Left ventricle myocardium inferior (tissue), 1 donor: ENCODE measurements at regions not wholly inside any gene's neighbourhood (a gene's known extent, or its start where the extent isn't known, plus 50 kb on each side); places are given as distances from the start of the nearest gene placed in this dataset.

ENCODE experiments used
- DNase-seq: peaks from one replicate; pipeline ENCODE4 v3.0.0-alpha.2; 2020
- H3K27ac ChIP-seq: fragments of 200-600 bp; replicated peaks from 2 replicates; pipeline ENCODE4 v1.8.0; 2021
- H3K27me3 ChIP-seq: fragments of 200-600 bp; 2 replicates; pipeline ENCODE4 v1.8.0; 2021; ENCODE audit warnings: low read depth
- H3K36me3 ChIP-seq: fragments of 200-600 bp; 2 replicates; pipeline ENCODE4 v1.8.0; 2021
- H3K4me1 ChIP-seq: fragments of 200-600 bp; 2 replicates; pipeline ENCODE4 v1.8.0; 2021
- H3K4me3 ChIP-seq: fragments of 200-600 bp; 2 replicates; pipeline ENCODE4 v1.8.0; 2021; ENCODE audit warnings: mild to moderate bottlenecking, moderate library complexity
- H3K9me3 ChIP-seq: fragments of 200-600 bp; replicated peaks from 2 replicates; pipeline ENCODE4 v1.8.0; 2021
- intact Hi-C: fragments of 100-400 bp; cut with micrococcal nuclease; formaldehyde crosslinking; loops from one replicate; pipeline ENCODE4 v1.11.0; 2022
- TF ChIP-seq, protein P1 (sequence below): fragments of 200-600 bp; IDR thresholded peaks from 2 replicates; pipeline ENCODE4 v1.8.0; 2021; ENCODE audit warnings: antibody characterized with exemption, mild to moderate bottlenecking, borderline replicate concordance
- donor health status: DM: no; HTN: yes; CAD: no; lungs with severe emphysema.

DNA sequence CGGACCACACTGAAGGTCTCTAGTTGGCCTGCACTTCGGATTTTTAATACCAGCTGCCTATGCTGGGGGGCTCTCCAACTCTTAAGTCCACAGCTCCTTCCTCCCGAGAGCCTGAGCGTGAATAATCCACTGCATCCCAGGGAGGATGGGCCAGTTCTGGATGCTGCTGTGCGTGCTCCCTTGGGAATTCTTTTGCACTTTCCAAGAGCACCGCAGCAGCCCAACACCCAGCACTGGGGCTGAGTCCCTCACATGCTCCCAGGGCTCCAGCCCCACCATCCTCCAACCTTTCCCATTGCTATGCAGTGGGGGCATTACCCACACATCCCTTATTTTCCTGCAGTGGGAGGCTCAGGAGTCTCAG lies 136.4 kb upstream of the IQSEC1 start:
- intact Hi-C loops = no loop called here
- Histone ChIP-seq H3K27me3 (peaks cover 67% of the 10 kb centered on the region), H3K4me3 (no peak overlapping the region), H3K9me3 (no peaks in the 10 kb centered on the region), H3K36me3 (no peaks in the 10 kb centered on the region), H3K4me1 (no peaks in the 10 kb centered on the region), H3K27ac (no peak overlapping the region)
- TF ChIP-seq, protein P1, sequence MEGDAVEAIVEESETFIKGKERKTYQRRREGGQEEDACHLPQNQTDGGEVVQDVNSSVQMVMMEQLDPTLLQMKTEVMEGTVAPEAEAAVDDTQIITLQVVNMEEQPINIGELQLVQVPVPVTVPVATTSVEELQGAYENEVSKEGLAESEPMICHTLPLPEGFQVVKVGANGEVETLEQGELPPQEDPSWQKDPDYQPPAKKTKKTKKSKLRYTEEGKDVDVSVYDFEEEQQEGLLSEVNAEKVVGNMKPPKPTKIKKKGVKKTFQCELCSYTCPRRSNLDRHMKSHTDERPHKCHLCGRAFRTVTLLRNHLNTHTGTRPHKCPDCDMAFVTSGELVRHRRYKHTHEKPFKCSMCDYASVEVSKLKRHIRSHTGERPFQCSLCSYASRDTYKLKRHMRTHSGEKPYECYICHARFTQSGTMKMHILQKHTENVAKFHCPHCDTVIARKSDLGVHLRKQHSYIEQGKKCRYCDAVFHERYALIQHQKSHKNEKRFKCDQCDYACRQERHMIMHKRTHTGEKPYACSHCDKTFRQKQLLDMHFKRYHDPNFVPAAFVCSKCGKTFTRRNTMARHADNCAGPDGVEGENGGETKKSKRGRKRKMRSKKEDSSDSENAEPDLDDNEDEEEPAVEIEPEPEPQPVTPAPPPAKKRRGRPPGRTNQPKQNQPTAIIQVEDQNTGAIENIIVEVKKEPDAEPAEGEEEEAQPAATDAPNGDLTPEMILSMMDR = no peak
- no peak for DNase-seq

DNA sequence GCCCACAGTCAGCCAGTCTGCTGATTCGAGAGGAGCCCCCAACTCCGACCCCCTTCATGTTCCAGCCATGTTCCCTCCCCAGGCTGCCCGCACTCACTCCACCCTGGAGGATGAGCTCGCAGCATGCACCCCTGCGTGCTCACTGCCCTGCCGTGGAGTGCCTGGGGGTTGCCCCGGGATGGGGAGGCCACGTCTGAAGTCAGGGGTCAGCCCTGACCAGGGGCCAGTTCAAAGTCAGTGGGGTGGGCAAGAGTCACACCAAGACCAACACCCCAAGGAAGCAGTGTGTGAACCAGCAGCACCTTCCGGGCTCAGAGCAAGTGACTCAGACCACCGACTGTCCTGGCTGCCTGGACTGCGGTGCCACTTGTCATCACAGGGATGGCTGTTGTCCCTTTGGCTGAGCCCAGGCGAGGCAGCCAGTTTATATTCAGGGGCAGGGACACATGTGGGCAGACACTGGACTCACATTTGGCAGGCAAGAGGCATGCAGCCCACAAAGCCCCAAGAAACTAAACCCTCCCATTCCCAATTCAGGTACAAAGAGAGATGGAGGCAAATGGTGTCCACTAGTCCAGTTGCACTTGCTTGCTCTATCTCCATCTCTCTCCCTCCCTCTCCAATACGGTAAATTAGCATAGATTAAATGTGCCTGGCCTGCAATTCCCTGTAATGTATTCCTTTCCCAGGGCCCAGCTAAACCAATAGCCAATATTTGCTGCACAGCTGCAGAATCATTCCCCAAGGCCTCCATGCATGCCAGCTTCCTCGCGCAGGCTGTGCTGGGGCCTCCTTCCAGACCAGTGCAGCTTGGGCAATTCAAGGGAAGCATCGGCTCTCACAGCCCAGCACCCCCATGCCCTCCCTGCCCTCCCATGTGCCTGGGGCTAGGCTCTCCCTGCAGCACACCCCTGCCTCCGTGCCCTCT lies 135.7 kb upstream of the IQSEC1 start:
- Histone ChIP-seq H3K4me1 (no peaks in the 10 kb centered on the region), H3K27me3 (peaks cover 67% of the 10 kb centered on the region), H3K9me3 (no peaks in the 10 kb centered on the region), H3K36me3 (no peaks in the 10 kb centered on the region), H3K4me3 (no peak overlapping the region), H3K27ac (no peak overlapping the region)
- intact Hi-C loops = no loop called here
- TF ChIP-seq, protein P1 = no peak
- DNase-seq = no peak

DNA sequence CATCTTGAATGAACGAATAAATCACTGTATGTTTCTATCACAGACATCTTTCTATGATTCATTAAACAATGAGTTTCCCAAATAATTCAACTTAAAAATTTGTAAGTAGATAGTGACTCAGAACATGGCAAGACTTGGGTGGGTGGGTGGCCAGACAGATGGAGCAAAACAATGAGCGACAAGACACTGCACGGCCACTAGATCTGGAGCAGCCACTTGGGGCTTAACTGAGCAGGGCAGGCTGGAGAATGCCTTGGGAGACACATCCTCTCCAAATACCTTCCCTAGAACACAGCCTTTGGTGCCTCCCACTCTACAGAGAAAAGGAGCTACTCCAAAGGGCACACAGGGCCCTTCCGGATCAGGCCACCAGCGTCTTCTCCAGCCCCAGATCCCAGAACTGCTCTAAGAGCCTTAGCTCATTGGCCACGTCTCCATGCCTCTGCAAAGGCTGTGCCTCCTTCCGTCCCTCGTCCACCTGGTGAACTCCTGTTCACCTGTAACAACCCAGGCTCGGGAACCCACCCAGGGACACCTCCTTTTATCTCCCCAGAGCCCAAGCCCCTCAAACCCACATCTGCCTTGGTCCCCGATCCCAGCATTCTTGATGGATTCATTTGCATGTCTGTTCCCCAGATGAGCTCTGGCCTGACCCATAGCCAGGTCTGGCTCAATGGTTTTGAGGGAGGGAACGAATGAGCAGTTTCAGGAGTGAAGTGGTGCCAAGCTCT lies 134.9 kb upstream of the IQSEC1 start:
- Histone ChIP-seq H3K9me3 (no peaks in the 10 kb centered on the region), H3K36me3 (no peaks in the 10 kb centered on the region), H3K27me3 (peaks cover 70% of the 10 kb centered on the region), H3K4me1 (no peaks in the 10 kb centered on the region), H3K27ac (no peak overlapping the region), H3K4me3 (no peak overlapping the region)
- TF ChIP-seq, protein P1 = no peak
- DNase-seq = no peak
- intact Hi-C loops = no loop called here

DNA sequence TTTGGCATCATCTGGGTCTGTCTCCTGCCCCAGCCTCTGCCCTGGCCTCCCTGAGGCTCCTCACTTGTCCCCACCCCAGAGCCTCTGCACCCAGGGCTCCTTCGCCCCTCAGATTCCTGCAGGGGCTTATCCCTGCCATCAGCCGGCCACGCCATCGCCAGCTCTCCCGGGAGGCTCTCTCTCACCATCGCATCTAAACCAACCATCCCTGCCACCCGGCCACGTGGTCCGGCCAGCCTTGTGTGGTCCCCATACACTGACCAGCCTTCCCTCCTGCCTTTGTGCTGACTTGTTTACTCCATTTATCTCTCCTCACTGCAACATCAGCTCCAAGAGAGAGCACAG lies 134.3 kb upstream of the IQSEC1 start:
- no peaks in the 10 kb centered on the region for H3K9me3 ChIP-seq
- H3K27me3 ChIP-seq = peaks cover 76% of the 10 kb centered on the region
- no peaks in the 10 kb centered on the region for H3K4me1 ChIP-seq
- no peak overlapping the region for H3K4me3 ChIP-seq
- intact Hi-C loops = no loop called here
- H3K27ac ChIP-seq = no peak overlapping the region
- TF ChIP-seq, protein P1 = no peak
- DNase-seq = no peak
- H3K36me3 ChIP-seq = no peaks in the 10 kb centered on the region

DNA sequence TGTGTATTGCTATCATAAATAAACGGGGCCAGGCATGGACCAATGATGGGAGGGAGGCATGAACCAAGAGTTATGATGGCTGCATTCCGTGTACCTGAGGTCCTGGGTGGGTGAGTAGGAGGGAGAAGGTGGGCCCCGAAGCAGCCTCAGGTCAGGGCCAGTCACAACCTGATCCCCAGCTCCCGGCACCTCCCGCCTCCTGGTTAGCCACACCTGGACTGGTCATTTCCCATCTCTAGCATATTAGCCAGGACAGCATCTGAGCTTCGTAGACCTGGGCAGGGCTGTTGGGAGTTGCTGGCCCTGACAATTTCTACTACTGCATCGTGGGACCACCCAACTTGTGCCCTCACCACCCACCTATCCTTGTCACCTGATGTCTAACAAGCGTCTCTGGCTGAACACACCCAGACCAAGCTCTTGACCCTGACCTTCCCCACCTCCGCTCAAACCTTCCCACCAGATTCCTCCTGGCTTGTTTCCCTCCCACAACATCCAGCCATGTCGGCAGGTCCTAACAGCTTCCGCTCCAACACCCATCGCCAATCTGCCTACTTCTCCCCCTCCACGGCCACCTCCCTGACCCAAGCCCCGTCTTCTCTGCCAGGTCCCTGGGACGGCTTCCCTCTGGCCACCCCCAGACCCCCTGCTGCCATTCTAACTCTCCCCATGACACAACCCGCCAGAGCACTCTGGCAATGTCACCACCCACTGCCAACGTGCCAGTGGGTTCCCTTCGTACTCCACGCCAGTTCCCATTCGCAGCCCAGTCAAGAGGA lies 133.8 kb upstream of the IQSEC1 start:
- Histone ChIP-seq H3K27me3 (peaks cover 80% of the 10 kb centered on the region), H3K36me3 (no peaks in the 10 kb centered on the region), H3K4me3 (no peak overlapping the region), H3K27ac (no peak overlapping the region), H3K9me3 (no peaks in the 10 kb centered on the region), H3K4me1 (no peaks in the 10 kb centered on the region)
- no peak for DNase-seq
- TF ChIP-seq, protein P1 = no peak
- intact Hi-C loops = no loop called here
